OCI-LY7 (cell line): ENCODE measurements at regions not wholly inside any gene's neighbourhood (a gene's known extent, or its start where the extent isn't known, plus 50 kb on each side); places are given as distances from the start of the nearest gene placed in this dataset.

Source experiments
- BruUV-seq: library from RNA; stranded (reverse); fragments of 400-500 nt; replicated peaks from 2 replicates; lab custom pipeline; 2021; lab: Mats Ljungman, UMichigan
- CTCF ChIA-PET: fragments of 300-600 bp; sonication (Branson Sonifier 250); formaldehyde crosslinking; loops from one replicate; lab custom pipeline; 2022; ENCODE audit warnings: antibody characterized with exemption; ENCODE audit not compliant: unreplicated experiment; lab: Charles Lee
- POLR2A ChIA-PET: fragments of 300-600 bp; sonication (Branson Sonifier 250); formaldehyde crosslinking; loops from one replicate; lab custom pipeline; 2022; ENCODE audit warnings: antibody characterized with exemption; lab: Charles Lee
- DNase-seq: peaks from one replicate; pipeline ENCODE4 v3.0.0-alpha.2; 2015; ENCODE audit warnings: low spot score
- H2AFZ ChIP-seq: fragments of 200-600 bp; sonication (generic), shearing (Covaris generic); 2 replicates; pipeline ENCODE4 v1.6.1; 2014; ENCODE audit warnings: mild to moderate bottlenecking, antibody characterized with exemption, low read length, moderate library complexity
- H3K27ac ChIP-seq: fragments of 200-600 bp; sonication (generic); 2 replicates; pipeline ENCODE4 v1.5.1; 2014; ENCODE audit warnings: mixed run types, low read depth, mild to moderate bottlenecking, moderate library complexity, low read length, inconsistent platforms; ENCODE audit not compliant: poor library complexity, severe bottlenecking
- H3K36me3 ChIP-seq: fragments of 200-600 bp; sonication (generic); 2 replicates; pipeline ENCODE4 v1.6.1; 2014; ENCODE audit warnings: mild to moderate bottlenecking, antibody characterized with exemption, low read length, moderate library complexity, mixed read lengths; ENCODE audit not compliant: insufficient read depth
- H3K4me1 ChIP-seq: fragments of 200-600 bp; sonication (generic); 2 replicates; pipeline ENCODE4 v1.5.1; 2014; ENCODE audit warnings: mild to moderate bottlenecking, low read length; ENCODE audit not compliant: insufficient read depth, poor library complexity, severe bottlenecking
- H3K4me2 ChIP-seq: fragments of 200-600 bp; sonication (generic); 2 replicates; pipeline ENCODE4 v1.6.1; 2014; ENCODE audit warnings: mild to moderate bottlenecking, low read length
- H3K4me3 ChIP-seq: fragments of 200-600 bp; sonication (generic); 2 replicates; pipeline ENCODE4 v1.5.1; 2014; ENCODE audit warnings: mild to moderate bottlenecking, low read depth, low read length; ENCODE audit not compliant: poor library complexity, severe bottlenecking
- H3K79me2 ChIP-seq: fragments of 200-600 bp; sonication (generic); 2 replicates; pipeline ENCODE4 v1.6.1; 2016; ENCODE audit warnings: low read depth, mild to moderate bottlenecking, low read length, moderate library complexity, mixed read lengths; ENCODE audit not compliant: insufficient read depth
- H3K9me2 ChIP-seq: fragments of 200-600 bp; sonication (generic); 2 replicates; pipeline ENCODE4 v1.6.1; 2016; ENCODE audit warnings: mild to moderate bottlenecking, low read length, mixed read lengths; ENCODE audit not compliant: insufficient read depth
- H3K9me3 ChIP-seq: fragments of 200-600 bp; sonication (generic); 2 replicates; pipeline ENCODE4 v1.6.1; 2014; ENCODE audit warnings: mild to moderate bottlenecking, mixed run types, low read length, mixed read lengths
- H4K20me1 ChIP-seq: fragments of 200-600 bp; sonication (generic); 2 replicates; pipeline ENCODE4 v1.6.1; 2014; ENCODE audit warnings: mild to moderate bottlenecking, antibody characterized with exemption, low read length, moderate library complexity, mixed read lengths; ENCODE audit not compliant: insufficient read depth
- EZH2phosphoT487 ChIP-seq: fragments of 200-600 bp; sonication (generic); IDR thresholded peaks from 2 replicates; pipeline ENCODE4 v1.6.1; 2018; ENCODE audit warnings: low read depth, borderline replicate concordance, mild to moderate bottlenecking, mixed run types, antibody characterized with exemption, low read length, moderate library complexity, mixed read lengths
- intact Hi-C: fragments of 100-400 bp; cut with micrococcal nuclease; formaldehyde crosslinking; loops from one replicate; pipeline ENCODE4 v1.10.0; 2022; ENCODE audit not compliant: unreplicated experiment
- TF ChIP-seq, protein P1 (sequence below): fragments of 200-600 bp; sonication (generic); conservative IDR thresholded peaks from 2 replicates; pipeline ENCODE4 v1.5.1; 2014; ENCODE audit warnings: mild to moderate bottlenecking, antibody characterized with exemption, low read length, moderate library complexity, mixed read lengths

DNA sequence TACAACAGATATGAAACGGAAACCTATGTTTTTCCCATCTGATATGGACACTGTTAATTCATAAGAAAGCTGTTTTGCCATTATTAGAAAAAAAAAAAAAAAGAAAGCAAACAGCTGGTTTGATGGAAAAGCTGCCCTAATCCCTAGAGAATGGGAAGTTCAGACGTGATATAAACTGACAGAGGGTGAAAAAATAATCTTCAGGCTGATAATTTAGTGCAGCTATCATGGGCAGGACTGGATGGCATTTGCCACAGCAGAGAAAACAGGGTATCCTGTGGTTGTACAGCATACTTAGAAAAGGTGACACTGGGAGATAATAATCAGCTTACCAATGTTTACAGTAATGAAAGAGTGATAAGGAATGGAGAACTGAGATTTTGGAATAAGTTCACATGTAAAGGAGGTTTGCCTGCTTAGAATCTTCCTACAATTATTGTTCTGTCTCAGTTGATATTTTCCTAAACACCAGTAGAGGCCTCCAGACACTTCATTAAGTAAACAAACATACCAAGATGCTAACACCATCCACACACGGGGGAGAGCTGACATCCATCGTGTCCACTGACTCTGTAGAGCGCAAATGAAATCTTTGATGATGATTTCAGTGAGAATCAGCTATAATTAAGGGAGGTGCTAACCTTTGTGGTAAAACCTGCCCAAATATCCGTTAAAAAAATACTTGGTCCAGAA is 211.6 kb upstream of the MMADHC start:
- Histone ChIP-seq H3K9me2 (no peaks in the 10 kb centered on the region), H3K27ac (no peak overlapping the region), H3K4me3 (no peak overlapping the region), H3K36me3 (no peaks in the 10 kb centered on the region), H4K20me1 (no peaks in the 10 kb centered on the region), H2AFZ (no peak overlapping the region), H3K79me2 (no peaks in the 10 kb centered on the region), H3K9me3 (no peaks in the 10 kb centered on the region), H3K4me1 (no peaks in the 10 kb centered on the region), H3K4me2 (no peak overlapping the region)
- no peak for TF ChIP-seq EZH2phosphoT487
- TF ChIP-seq, protein P1, sequence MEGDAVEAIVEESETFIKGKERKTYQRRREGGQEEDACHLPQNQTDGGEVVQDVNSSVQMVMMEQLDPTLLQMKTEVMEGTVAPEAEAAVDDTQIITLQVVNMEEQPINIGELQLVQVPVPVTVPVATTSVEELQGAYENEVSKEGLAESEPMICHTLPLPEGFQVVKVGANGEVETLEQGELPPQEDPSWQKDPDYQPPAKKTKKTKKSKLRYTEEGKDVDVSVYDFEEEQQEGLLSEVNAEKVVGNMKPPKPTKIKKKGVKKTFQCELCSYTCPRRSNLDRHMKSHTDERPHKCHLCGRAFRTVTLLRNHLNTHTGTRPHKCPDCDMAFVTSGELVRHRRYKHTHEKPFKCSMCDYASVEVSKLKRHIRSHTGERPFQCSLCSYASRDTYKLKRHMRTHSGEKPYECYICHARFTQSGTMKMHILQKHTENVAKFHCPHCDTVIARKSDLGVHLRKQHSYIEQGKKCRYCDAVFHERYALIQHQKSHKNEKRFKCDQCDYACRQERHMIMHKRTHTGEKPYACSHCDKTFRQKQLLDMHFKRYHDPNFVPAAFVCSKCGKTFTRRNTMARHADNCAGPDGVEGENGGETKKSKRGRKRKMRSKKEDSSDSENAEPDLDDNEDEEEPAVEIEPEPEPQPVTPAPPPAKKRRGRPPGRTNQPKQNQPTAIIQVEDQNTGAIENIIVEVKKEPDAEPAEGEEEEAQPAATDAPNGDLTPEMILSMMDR = peak; percentile 20; the same call in 1 of the 2 replicates
- intact Hi-C loops = no loop called here
- DNase-seq = no peak
- CTCF ChIA-PET = no interaction called here
- BruUV-seq = no TSS peak
- POLR2A ChIA-PET = interaction anchor here (0.8 kb wide), 1 partner anchor 14 kb away, joined by 3 read pairs; no protein-coding TSS in a partner anchor

DNA sequence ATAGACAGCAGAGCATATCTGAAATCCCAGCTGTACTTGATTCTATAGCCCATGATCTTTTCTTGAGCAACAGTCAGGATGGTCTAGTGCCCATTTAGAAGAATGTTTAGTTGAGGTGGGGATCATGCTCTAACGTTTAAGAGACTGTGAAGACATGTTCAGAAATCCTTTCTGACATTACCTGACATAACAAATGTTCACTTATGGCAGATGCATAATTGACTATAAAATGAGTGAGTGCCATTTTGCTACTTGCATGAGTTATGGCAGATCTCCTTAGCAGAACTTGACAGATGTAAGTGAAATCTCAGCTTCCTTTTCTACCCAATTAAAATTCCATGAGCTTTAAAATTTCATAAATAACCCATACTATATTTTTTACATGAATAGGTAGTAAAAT is 209.5 kb upstream of the MMADHC start:
- ChIA-PET CTCF (no interaction called here), POLR2A (interaction anchor here (0.9 kb wide), 1 partner anchor 14 kb away, joined by 3 read pairs; no protein-coding TSS in a partner anchor)

More for the DNA sequence above, 209.5 kb upstream of the MMADHC start:
- no peak overlapping the region for H3K4me3 ChIP-seq
- no peaks in the 10 kb centered on the region for H3K9me3 ChIP-seq
- H4K20me1 ChIP-seq = no peaks in the 10 kb centered on the region
- H3K27ac ChIP-seq = no peak overlapping the region
- DNase-seq = no peak
- TF ChIP-seq, protein P1 = no peak
- TF ChIP-seq EZH2phosphoT487 = no peak
- H3K79me2 ChIP-seq = no peaks in the 10 kb centered on the region
- no peak overlapping the region for H2AFZ ChIP-seq
- no TSS peak for BruUV-seq
- H3K4me2 ChIP-seq = no peak overlapping the region
- no peaks in the 10 kb centered on the region for H3K9me2 ChIP-seq
- no peaks in the 10 kb centered on the region for H3K36me3 ChIP-seq
- no peaks in the 10 kb centered on the region for H3K4me1 ChIP-seq
- intact Hi-C loops = no loop called here
